T-helper 2 cell (primary cell): ENCODE measurements at regions not wholly inside any gene's neighbourhood (a gene's known extent, or its start where the extent isn't known, plus 50 kb on each side); places are given as distances from the start of the nearest gene placed in this dataset.
A peak's percentile ranks its signal among the peaks of the same experiment; 100 is the strongest.

Experiments
- DNase-seq, 5 experiments: peaks; one replicate each; pipeline versions ENCODE4 v3.0.0 to v3.0.0-alpha.2; 2012 to 2022

DNA sequence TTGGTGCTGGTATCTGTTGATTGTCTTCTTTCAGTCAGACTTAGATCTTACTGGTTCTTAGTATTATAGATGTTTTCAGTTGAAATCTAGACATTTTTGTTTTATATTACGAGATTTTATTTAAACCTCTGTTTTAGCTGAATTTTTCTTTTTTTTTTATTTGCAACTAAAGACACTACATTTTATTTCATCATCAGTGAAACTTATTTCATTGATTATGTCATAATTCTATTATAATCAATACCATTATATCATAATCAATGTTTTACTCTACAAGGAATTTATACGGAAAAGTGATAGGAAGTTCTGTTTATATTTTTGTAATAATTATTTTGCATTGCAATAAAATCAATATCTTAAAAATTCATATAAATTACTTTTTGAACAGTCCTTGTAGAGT, 477.4 kb upstream of the MDFIC2 start:
- DNase-seq: no peak

GRCh38 chr3:70780790-70781189, 468.4 kb upstream of the MDFIC2 start:
- DNase-seq: no peak

DNA sequence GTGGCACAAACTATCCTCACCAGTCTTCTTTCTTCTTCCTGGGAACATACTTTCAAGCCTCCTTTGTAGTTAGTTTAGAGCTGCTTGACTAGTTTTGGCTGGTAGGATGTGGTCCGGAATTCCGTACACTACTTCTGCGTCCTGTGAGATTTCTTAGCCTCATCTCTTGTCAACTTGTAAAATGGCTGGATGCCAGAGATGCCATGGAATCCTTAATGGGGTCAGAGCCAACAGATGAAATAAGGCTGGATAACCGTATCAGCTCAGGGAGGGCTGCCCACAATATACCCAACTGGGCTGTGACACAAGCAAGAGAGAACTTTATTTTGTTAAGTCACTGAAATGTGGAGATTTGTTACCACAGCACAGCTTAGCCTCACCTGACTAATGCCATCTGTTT, 466.9 kb upstream of the MDFIC2 start:
- DNase-seq: no peak

DNA sequence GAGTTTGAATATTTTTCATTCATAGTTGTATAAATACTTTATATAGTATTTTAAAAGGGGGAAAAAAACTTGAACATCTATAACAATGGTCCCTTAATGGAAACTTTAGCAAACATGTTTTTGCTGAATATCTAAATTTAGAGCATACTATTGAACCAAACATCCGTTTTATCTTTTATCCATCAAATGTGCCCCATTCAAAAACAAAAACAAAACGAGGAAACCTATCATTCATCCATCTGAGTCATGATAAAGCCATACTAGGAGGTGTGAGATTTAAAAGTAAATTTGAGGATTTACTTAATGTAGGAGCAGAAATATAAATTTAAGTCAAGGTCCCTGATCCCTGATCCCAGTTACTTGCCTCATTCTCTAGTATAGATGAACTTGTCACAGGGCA, 463.6 kb upstream of the MDFIC2 start:
- DNase-seq: no peak

GRCh38 chr3:70775257-70775656, 462.8 kb upstream of the MDFIC2 start:
- DNase-seq: no peak

GRCh38 chr3:70774641-70775040, 462.2 kb upstream of the MDFIC2 start:
- DNase-seq: no peak

GRCh38 chr3:70771426-70772147, 459.1 kb upstream of the MDFIC2 start:
- DNase-seq: peak in 1 of 5 experiments; percentile 37

DNA sequence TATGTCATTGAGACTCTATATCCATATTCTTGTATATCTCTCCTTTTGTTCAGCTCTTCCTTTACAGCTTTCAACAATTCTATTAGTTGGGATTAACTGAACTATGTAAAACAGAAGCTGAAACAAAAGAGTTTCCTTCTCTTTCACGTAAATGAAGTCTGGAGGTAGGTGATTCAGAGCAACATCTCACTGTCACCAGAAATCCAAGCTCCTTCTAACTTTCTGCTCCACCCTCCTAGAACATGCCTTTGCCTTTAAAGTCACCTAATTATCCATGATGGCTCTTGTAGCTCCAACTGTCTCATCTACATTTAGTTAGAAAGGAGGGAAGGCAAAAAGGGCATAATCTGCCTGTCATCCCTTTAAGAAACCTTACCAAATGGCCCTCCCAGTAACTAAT, 458.2 kb upstream of the MDFIC2 start:
- no peak for DNase-seq

- no peak for DNase-seq
Measured at GRCh38 chr3:70766301-70766700, 453.9 kb upstream of the MDFIC2 start.

DNA sequence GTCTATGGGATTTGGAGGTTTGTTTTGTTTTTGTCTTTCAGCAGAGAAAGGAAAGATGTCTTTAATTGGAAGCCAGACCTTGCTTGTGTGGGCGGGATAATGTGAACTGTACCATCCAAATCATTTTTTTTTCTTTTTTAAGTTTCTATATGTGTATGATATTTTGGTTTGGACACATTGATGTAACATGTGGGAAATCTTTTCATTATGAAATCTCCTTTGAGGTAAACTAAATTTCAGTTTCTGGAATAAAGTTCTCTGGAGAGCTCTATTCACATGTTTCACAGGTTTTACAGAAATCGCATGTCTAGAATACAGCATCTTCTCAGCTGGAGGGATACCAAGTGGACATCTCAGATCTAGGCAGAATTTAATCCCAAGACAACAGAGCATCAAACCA, 451.5 kb upstream of the MDFIC2 start:
- no peak for DNase-seq

DNA sequence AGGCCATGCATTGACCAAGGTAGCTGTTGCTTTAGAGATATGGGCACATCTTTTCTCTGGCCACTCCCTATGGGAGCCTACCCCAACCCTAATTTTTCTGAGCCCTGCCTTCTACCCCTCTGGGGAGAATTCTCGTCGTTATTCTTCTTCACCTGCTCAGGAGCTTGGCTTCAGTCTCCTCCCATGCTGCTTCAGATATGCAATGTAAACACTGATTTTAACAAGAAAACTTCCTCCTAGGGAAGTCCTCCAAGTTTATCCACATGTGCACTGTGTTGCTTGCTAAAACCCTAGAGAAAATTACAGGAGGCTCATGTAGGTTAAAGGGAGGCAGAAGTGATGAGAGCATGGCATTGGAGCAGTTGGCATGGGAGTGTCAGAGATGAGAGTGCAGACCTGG, 445.2 kb upstream of the MDFIC2 start:
- DNase-seq: no peak

DNA sequence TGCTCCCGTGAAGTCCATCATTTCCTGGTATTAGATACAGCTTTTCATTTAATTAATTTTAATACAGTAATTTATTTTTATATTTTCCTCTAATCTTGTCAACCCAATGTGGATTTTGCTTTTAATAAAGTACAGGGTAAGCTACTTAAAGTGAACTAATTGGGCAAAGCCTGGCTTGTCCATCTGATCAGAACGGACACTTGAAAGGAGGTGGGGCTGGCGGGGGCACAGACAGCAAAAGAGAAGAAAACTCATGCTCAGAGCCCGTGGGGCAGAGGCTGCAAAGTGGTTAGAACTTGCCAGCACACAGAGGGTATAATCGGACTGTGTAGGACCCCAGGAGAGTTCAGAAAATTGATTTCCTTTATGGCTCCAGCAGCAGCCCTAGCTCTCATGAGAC, 443.1 kb upstream of the MDFIC2 start:
- DNase-seq: no peak

DNA sequence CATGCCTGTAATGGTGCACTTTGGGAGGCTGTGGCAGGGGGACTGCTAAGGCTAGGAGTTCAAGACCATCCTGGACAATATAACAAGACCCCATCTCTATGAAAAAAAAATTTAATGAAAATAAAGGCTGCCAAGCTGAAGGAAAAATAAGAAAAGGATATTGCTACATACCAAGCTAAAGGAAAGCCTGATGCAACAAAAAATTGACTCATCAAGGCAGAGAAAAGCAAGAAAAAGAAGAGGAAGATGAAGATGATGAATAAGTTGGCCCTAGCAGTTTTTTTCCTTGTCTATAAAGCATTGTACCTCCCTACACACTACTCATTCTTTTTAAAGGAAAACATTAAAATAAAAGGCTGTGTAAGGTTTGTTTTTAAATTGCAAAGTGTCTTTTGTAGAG, 441.9 kb upstream of the MDFIC2 start:
- DNase-seq: no peak

DNA sequence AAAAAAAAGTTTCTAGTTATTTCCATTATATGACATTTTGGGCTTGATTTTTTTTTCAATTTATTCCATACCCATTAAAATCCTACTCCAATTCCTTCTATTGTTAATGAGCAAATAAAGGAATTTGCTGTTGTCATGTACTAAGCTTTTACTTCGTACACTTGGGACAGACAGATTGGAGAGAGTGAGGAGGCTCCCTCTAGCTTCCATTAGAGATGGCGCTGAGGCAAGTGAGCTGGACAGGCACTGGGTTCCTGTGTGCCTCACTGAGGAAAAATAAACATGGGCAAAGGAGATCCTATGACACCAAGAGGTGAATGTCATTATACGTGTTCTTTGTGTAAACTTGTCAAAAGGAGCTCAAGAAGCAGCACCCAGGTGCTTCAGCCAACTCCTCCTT, 441.1 kb upstream of the MDFIC2 start:
- DNase-seq: no peak

- no peak for DNase-seq
Measured at GRCh38 chr3:70752051-70752450, 439.6 kb upstream of the MDFIC2 start.

DNA sequence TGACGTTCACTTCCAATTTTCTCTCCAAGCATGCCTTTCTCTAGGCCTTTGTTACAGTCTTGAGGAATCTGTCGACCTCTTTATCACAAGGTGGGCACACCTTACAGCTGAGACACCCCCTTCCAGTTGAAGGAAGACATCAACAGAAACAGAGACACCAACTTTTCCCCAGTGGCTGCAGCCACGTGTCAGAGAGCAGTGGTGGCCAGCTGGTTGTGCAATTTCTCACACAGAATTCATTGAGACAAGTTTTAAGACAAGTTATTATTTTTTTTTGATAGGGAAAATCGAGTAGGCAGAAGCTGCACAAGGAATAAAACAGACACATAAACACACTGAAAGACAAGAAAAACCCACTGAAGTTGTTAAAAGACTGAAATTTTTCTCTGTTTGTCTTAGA, 436.7 kb upstream of the MDFIC2 start:
- DNase-seq: no peak

GRCh38 chr3:70748593-70748992, 436.2 kb upstream of the MDFIC2 start:
- no peak for DNase-seq

- no peak for DNase-seq
Measured at GRCh38 chr3:70747847-70748246, 435.4 kb upstream of the MDFIC2 start.

DNA sequence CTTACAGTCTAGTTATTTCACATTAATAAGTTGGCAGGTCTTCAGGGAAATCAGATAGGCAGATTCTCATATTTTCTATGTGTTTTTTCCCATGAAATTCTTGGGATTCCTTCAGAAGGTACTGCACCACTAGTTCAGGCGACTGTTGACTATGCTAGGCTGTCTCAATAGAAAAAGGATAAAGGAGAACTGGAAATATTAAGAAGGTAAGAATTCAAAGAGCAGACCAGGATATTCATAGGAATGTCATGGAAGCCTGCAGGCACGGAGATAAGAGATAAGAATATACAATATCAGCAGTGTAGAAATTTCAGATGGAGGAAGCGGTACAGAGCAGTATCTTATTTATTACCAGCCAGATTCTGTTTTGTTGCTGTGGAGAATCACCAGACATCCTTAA, 432.1 kb upstream of the MDFIC2 start:
- no peak for DNase-seq

DNA sequence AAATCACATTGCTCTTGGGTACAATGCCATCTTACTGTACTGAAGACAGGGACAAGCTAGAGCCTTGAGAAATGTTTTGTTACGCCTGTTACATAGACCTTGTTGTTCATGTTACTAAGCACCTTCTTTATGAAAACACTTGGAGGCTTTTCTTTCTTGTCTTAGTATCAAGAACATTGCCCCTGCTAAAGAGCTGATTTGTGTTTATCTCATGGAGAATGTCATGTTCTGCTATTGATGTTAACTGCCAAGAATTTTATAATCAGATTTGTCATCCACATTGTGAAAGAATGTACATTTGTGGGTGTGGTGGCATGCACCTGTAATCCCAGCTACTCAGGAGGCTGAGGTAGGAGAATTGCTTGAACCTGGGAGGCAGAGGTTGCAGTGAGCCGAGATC, 431.3 kb upstream of the MDFIC2 start:
- no peak for DNase-seq

- no peak for DNase-seq
Measured at GRCh38 chr3:70742081-70742480, 429.6 kb upstream of the MDFIC2 start.

GRCh38 chr3:70740872-70741271, 428.4 kb upstream of the MDFIC2 start:
- no peak for DNase-seq

GRCh38 chr3:70740071-70740470, 427.6 kb upstream of the MDFIC2 start:
- DNase-seq: no peak

DNA sequence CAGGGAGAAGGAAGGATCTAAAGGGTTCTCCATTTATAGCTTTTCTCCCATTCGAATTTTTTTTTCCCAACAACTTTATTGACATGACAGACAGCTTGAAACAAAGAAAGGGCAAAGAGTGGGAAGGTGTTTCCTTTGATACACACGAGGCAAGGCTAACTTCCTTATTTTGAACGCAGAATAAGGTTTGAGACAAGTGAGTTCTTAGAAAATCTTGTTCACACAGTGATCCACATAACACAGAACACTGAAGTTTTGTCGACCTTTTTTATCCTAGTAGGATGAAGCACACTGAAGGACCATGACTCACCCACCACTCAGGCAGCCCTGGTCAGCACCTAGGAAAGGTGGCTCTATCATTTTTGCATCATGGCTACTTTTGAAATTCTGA, 425.8 kb upstream of the MDFIC2 start:
- no peak for DNase-seq

GRCh38 chr3:70737666-70738290, 425.3 kb upstream of the MDFIC2 start:
- DNase-seq: no peak
